CD4-positive, CD25-positive, alpha-beta regulatory T cell (primary cell): ENCODE measurements at regions not wholly inside any gene's neighbourhood (a gene's known extent, or its start where the extent isn't known, plus 50 kb on each side); places are given as distances from the start of the nearest gene placed in this dataset.

Experiments used
- ATAC-seq, 2 donors: fragments of 150-1000 bp; cut with Tn5 transposase; one replicate each; pipeline ENCODE4 v1.10.0; 2021; ENCODE audit warnings: low read depth in 2 of 2, moderate number of reproducible peaks in 2 of 2, moderate library complexity in 1 of 2
- DNase-seq, 3 donors: peaks; one replicate each; pipeline versions ENCODE4 v3.0.0 to v3.0.0-alpha.2; 2012 to 2022; ENCODE audit warnings: mixed read lengths in 1 of 3
- H3K27ac ChIP-seq: one replicate; pipeline ENCODE4 v1.7.0; 2013; ENCODE audit warnings: mild to moderate bottlenecking, low read length; ENCODE audit not compliant: insufficient read depth, poor library complexity, severe bottlenecking
- H3K27me3 ChIP-seq: one replicate; pipeline ENCODE4 v1.7.0; 2013; ENCODE audit warnings: low read length; ENCODE audit not compliant: control insufficient read depth, insufficient read depth
- H3K36me3 ChIP-seq: one replicate; pipeline ENCODE4 v1.7.0; 2013; ENCODE audit warnings: mild to moderate bottlenecking, low read length, moderate library complexity; ENCODE audit not compliant: control insufficient read depth, insufficient read depth
- H3K4me1 ChIP-seq: 2 replicates; pipeline ENCODE4 v1.7.0; 2013; ENCODE audit warnings: mild to moderate bottlenecking, low read length; ENCODE audit not compliant: insufficient read depth, control insufficient read depth, poor library complexity, severe bottlenecking
- H3K4me3 ChIP-seq: one replicate; pipeline ENCODE4 v1.7.0; 2013; ENCODE audit warnings: low read depth, mild to moderate bottlenecking, low read length, moderate library complexity
- H3K9me3 ChIP-seq, 2 experiments: 1 replicate in 1 of 2; 2 replicates in 1 of 2; pipeline ENCODE4 v1.7.0; 2013; ENCODE audit warnings: low read length in 2 of 2, mild to moderate bottlenecking in 1 of 2, moderate library complexity in 1 of 2; ENCODE audit not compliant: control insufficient read depth in 2 of 2
- H3K27ac Mint-ChIP-seq, 3 donors: one replicate each; pipeline ENCODE4 v1.8.0; 2020 to 2022; ENCODE audit warnings: mild to moderate bottlenecking in 3 of 3, mixed read lengths in 3 of 3, moderate library complexity in 2 of 3
- H3K27me3 Mint-ChIP-seq: one replicate; pipeline ENCODE4 v1.8.0; 2022; ENCODE audit warnings: mild to moderate bottlenecking, mixed read lengths
- H3K36me3 Mint-ChIP-seq: one replicate; pipeline ENCODE4 v1.8.0; 2020; ENCODE audit warnings: mixed read lengths
- H3K4me1 Mint-ChIP-seq, 4 donors: one replicate each; pipeline ENCODE4 v1.8.0; 2020 to 2022; ENCODE audit warnings: mixed read lengths in 4 of 4, mild to moderate bottlenecking in 1 of 4
- H3K4me3 Mint-ChIP-seq, 4 donors: one replicate each; pipeline ENCODE4 v1.8.0; 2020 to 2022; ENCODE audit warnings: mild to moderate bottlenecking in 4 of 4, mixed read lengths in 4 of 4, moderate library complexity in 3 of 4
- H3K9me3 Mint-ChIP-seq, 7 donors: one replicate each; pipeline ENCODE4 v1.8.0; 2020 to 2022; ENCODE audit warnings: mixed read lengths in 7 of 7, mild to moderate bottlenecking in 3 of 7, moderate library complexity in 2 of 7

GRCh38 chr2:71736986-71737385 is 283.6 kb downstream of the DYSF start:
- Histone ChIP-seq H3K36me3 (no peaks in the 10 kb centered on the region), H3K27me3 (no peaks in the 10 kb centered on the region), H3K9me3 (no peaks in the 10 kb centered on the region), H3K4me1 (no peaks in the 10 kb centered on the region), H3K4me3 (no peak overlapping the region), H3K27ac (no peak overlapping the region)
- Mint-ChIP-seq H3K27me3 (peaks cover 2% of the 10 kb centered on the region), H3K4me1 (no peaks in the 10 kb centered on the region), H3K9me3 (peaks cover 0 to 9% (median 3%) of the 10 kb centered on the region in 7 donors), H3K4me3 (no peak overlapping the region), H3K36me3 (no peaks in the 10 kb centered on the region), H3K27ac (no peak overlapping the region)
- DNase-seq: no peak
- no peak for ATAC-seq

- ATAC-seq: no peak
- Histone ChIP-seq H3K27me3 (no peaks in the 10 kb centered on the region), H3K9me3 (no peaks in the 10 kb centered on the region), H3K4me3 (no peak overlapping the region), H3K36me3 (no peaks in the 10 kb centered on the region), H3K4me1 (no peaks in the 10 kb centered on the region), H3K27ac (no peak overlapping the region)
- no peak for DNase-seq
- Mint-ChIP-seq H3K4me1 (no peaks in the 10 kb centered on the region), H3K27ac (no peak overlapping the region), H3K27me3 (no peaks in the 10 kb centered on the region), H3K4me3 (no peak overlapping the region), H3K36me3 (no peaks in the 10 kb centered on the region), H3K9me3 (peaks cover 0 to 9% (median 6%) of the 10 kb centered on the region in 7 donors)
Measured at GRCh38 chr2:71736091-71736861, 282.9 kb downstream of the DYSF start.
